ENCODE measurements at regions not wholly inside any gene's neighbourhood (a gene's known extent, or its start where the extent isn't known, plus 50 kb on each side); places are given as distances from the start of the nearest gene placed in this dataset.
"Not testable (repeated sequence)": the region's sequence is repeated elsewhere in the genome, so short reads cannot be mapped to it uniquely, and the experiment has no call there.

DNA sequence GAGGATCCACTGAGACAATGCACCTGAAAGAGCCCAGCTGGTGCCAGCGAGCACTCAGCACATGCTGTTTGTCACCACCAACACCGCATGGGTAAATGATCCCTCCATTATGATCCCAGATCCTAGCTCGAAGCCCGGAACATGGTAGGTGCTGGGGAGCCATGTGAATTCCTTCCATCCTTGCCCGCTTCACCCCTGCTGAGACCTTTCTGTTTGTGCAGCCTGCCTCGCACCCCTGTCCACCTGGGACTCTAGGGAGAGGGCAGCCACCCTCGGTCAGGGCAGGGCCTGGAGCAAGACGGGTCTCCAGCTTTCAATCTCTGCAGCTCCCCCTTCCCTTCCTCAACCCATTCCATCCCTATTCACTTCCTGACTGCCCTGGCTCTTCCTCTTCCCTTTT is 116.2 kb upstream of the ALX4 start:
- H3K36me3 ChIP-seq (ENCODE audit: control insufficient read depth in 4 of 4, insufficient read depth in 4 of 4, low read length in 3 of 4): no peaks in the 10 kb centered on the region
- no peak overlapping the region for H3K27ac ChIP-seq (ENCODE audit: insufficient read depth in 1 of 2, low read depth in 1 of 2, low read length in 2 of 2, poor library complexity in 1 of 2, severe bottlenecking in 2 of 2)
- peaks cover 0 to 17% (median 6%) of the 10 kb centered on the region in 5 experiments for H3K27me3 ChIP-seq (replicated peaks in 2 of 5; ENCODE audit: control insufficient read depth in 4 of 5, insufficient read depth in 5 of 5, low read length in 4 of 5)
- WGBS (ENCODE audit: insufficient coverage): 88% methylated on average over 8 of the region's 8 CpGs
- no peaks in the 10 kb centered on the region for H3K9me3 ChIP-seq (ENCODE audit: control extremely low read depth in 1 of 5, control insufficient read depth in 4 of 5, insufficient read depth in 2 of 5, low read depth in 1 of 5, low read length in 4 of 5)
- ChIA-PET CTCF (interaction anchor here (1.0 kb wide), 1 partner anchor 52 kb away, joined by 3 read pairs; no protein-coding TSS in a partner anchor), POLR2A (no interaction called here)
- no peak overlapping the region for H3K4me3 ChIP-seq (ENCODE audit: control insufficient read depth in 1 of 7, extremely low read depth in 1 of 7, insufficient read depth in 4 of 7, low read depth in 2 of 7, low read length in 6 of 7)
- no peak for DNase-seq
- no peaks in the 10 kb centered on the region for H3K4me1 ChIP-seq (ENCODE audit: control extremely low read depth in 1 of 4, control insufficient read depth in 4 of 4, insufficient read depth in 4 of 4, low read length in 3 of 4)

GRCh38 chr11:44426958-44427357 is 117.0 kb upstream of the ALX4 start:
- H3K27me3 ChIP-seq (replicated peaks in 2 of 5; ENCODE audit: control insufficient read depth in 4 of 5, insufficient read depth in 5 of 5, low read length in 4 of 5): peaks cover 0 to 17% (median 4%) of the 10 kb centered on the region in 5 experiments
- H3K4me1 ChIP-seq (ENCODE audit: control extremely low read depth in 1 of 4, control insufficient read depth in 4 of 4, insufficient read depth in 4 of 4, low read length in 3 of 4): no peaks in the 10 kb centered on the region
- POLR2A ChIA-PET: no interaction called here
- DNase-seq: no peak
- no peak overlapping the region for H3K4me3 ChIP-seq (ENCODE audit: control insufficient read depth in 1 of 7, extremely low read depth in 1 of 7, insufficient read depth in 4 of 7, low read depth in 2 of 7, low read length in 6 of 7)
- H3K9me3 ChIP-seq (ENCODE audit: control extremely low read depth in 1 of 5, control insufficient read depth in 4 of 5, insufficient read depth in 2 of 5, low read depth in 1 of 5, low read length in 4 of 5): no peaks in the 10 kb centered on the region
- 87% methylated on average over 10 of the region's 11 CpGs for WGBS (ENCODE audit: insufficient coverage)
- H3K27ac ChIP-seq (ENCODE audit: insufficient read depth in 1 of 2, low read depth in 1 of 2, low read length in 2 of 2, poor library complexity in 1 of 2, severe bottlenecking in 2 of 2): no peak overlapping the region
- CTCF ChIA-PET: no interaction called here
- H3K36me3 ChIP-seq (ENCODE audit: control insufficient read depth in 4 of 4, insufficient read depth in 4 of 4, low read length in 3 of 4): no peaks in the 10 kb centered on the region

- ChIA-PET CTCF (no interaction called here), POLR2A (no interaction called here)
- H3K27ac ChIP-seq (ENCODE audit: insufficient read depth in 1 of 2, low read depth in 1 of 2, low read length in 2 of 2, poor library complexity in 1 of 2, severe bottlenecking in 2 of 2): no peak overlapping the region
- H3K9me3 ChIP-seq (ENCODE audit: control extremely low read depth in 1 of 5, control insufficient read depth in 4 of 5, insufficient read depth in 2 of 5, low read depth in 1 of 5, low read length in 4 of 5): no peaks in the 10 kb centered on the region
- no peak overlapping the region for H3K4me3 ChIP-seq (ENCODE audit: control insufficient read depth in 1 of 7, extremely low read depth in 1 of 7, insufficient read depth in 4 of 7, low read depth in 2 of 7, low read length in 6 of 7)
- peak; percentile 12 to 34 (median 18) for DNase-seq
- H3K27me3 ChIP-seq (replicated peaks in 2 of 5; ENCODE audit: control insufficient read depth in 4 of 5, insufficient read depth in 5 of 5, low read length in 4 of 5): peaks cover 0 to 21% (median 8%) of the 10 kb centered on the region in 5 experiments
- H3K36me3 ChIP-seq (ENCODE audit: control insufficient read depth in 4 of 4, insufficient read depth in 4 of 4, low read length in 3 of 4): no peaks in the 10 kb centered on the region
- no peaks in the 10 kb centered on the region for H3K4me1 ChIP-seq (ENCODE audit: control extremely low read depth in 1 of 4, control insufficient read depth in 4 of 4, insufficient read depth in 4 of 4, low read length in 3 of 4)
- 35% methylated on average over 8 of the region's 8 CpGs for WGBS (ENCODE audit: insufficient coverage)
These were observed 117.5 kb upstream of the ALX4 start for GRCh38 chr11:44427432-44427831.

GRCh38 chr11:44430140-44430539 is 120.2 kb upstream of the ALX4 start:
- H3K4me1 ChIP-seq (ENCODE audit: control extremely low read depth in 1 of 4, control insufficient read depth in 4 of 4, insufficient read depth in 4 of 4, low read length in 3 of 4): no peaks in the 10 kb centered on the region
- ChIA-PET POLR2A (no interaction called here), CTCF (interaction anchor here (1.0 kb wide), 1 partner anchor 10 kb away, joined by 3 read pairs; no protein-coding TSS in a partner anchor)
- H3K27me3 ChIP-seq (replicated peaks in 2 of 5; ENCODE audit: control insufficient read depth in 4 of 5, insufficient read depth in 5 of 5, low read length in 4 of 5): peaks cover 0 to 31% (median 15%) of the 10 kb centered on the region in 5 experiments
- H3K36me3 ChIP-seq (ENCODE audit: control insufficient read depth in 4 of 4, insufficient read depth in 4 of 4, low read length in 3 of 4): no peaks in the 10 kb centered on the region
- no peak overlapping the region for H3K27ac ChIP-seq (ENCODE audit: insufficient read depth in 1 of 2, low read depth in 1 of 2, low read length in 2 of 2, poor library complexity in 1 of 2, severe bottlenecking in 2 of 2)
- DNase-seq: no peak
- H3K9me3 ChIP-seq (ENCODE audit: control extremely low read depth in 1 of 5, control insufficient read depth in 4 of 5, insufficient read depth in 2 of 5, low read depth in 1 of 5, low read length in 4 of 5): no peaks in the 10 kb centered on the region
- no peak overlapping the region for H3K4me3 ChIP-seq (ENCODE audit: control insufficient read depth in 1 of 7, extremely low read depth in 1 of 7, insufficient read depth in 4 of 7, low read depth in 2 of 7, low read length in 6 of 7)
- WGBS (ENCODE audit: insufficient coverage): 100% methylated on average over 1 of the region's 3 CpGs

DNA sequence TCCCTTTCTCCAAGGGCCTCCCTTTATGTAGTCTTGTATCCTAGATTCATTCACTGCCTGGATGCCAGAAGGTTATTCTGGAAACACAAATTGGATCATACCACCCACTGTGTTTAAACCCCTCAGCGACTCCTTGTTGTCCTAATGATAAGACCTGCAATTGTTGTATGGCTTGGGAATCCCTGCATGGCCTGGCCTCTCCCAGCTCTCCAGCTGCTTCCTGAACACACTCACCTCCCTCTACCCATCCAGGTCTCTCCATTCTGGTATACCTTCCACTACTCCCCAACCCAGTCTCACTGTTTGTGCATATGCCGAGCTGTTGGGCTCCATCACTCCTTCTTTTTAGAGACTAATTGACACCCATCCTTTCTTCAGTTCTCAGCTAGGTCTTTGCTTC is 124.3 kb upstream of the ALX4 start:
- Histone ChIP-seq H3K4me1 (ENCODE audit: control extremely low read depth in 1 of 4, control insufficient read depth in 4 of 4, insufficient read depth in 4 of 4, low read length in 3 of 4) (no peaks in the 10 kb centered on the region), H3K27ac (ENCODE audit: insufficient read depth in 1 of 2, low read depth in 1 of 2, low read length in 2 of 2, poor library complexity in 1 of 2, severe bottlenecking in 2 of 2) (no peak overlapping the region), H3K9me3 (ENCODE audit: control extremely low read depth in 1 of 5, control insufficient read depth in 4 of 5, insufficient read depth in 2 of 5, low read depth in 1 of 5, low read length in 4 of 5) (no peaks in the 10 kb centered on the region), H3K36me3 (ENCODE audit: control insufficient read depth in 4 of 4, insufficient read depth in 4 of 4, low read length in 3 of 4) (no peaks in the 10 kb centered on the region), H3K4me3 (ENCODE audit: control insufficient read depth in 1 of 7, extremely low read depth in 1 of 7, insufficient read depth in 4 of 7, low read depth in 2 of 7, low read length in 6 of 7) (no peak overlapping the region), H3K27me3 (replicated peaks in 2 of 5; ENCODE audit: control insufficient read depth in 4 of 5, insufficient read depth in 5 of 5, low read length in 4 of 5) (peaks cover 0 to 41% (median 14%) of the 10 kb centered on the region in 5 experiments)
- WGBS (ENCODE audit: insufficient coverage): 73% methylated on average over 2 of the region's 2 CpGs
- ChIA-PET POLR2A (no interaction called here), CTCF (interaction anchor here (1.2 to 1.4 kb wide), 2 partner anchors 13 to 27 kb away, joined by 3 to 4 read pairs; no protein-coding TSS in a partner anchor)
- DNase-seq: no peak

DNA sequence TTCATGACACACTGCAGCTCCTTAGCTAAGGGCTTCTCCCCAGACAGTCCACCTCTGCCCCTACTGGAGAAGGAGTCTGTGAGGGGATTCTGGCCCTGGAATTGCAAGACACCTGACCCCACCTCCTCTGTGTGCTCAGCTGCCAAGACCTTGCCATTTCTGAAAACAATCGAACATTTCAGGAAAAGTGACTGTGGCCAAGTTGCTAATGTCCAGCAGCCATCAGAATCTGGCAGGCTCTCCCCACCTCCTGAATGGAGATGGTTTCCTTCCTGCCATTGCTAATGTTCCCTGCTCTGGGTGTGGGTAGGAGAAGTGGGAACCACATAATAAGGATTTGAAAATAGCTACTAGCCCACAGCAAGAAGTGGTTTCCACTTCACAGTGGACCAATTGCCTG is 127.2 kb upstream of the ALX4 start:
- DNase-seq: no peak
- no peak overlapping the region for H3K4me3 ChIP-seq (ENCODE audit: control insufficient read depth in 1 of 7, extremely low read depth in 1 of 7, insufficient read depth in 4 of 7, low read depth in 2 of 7, low read length in 6 of 7)
- ChIA-PET POLR2A (no interaction called here), CTCF (no interaction called here)
- peaks cover 0 to 27% (median 10%) of the 10 kb centered on the region in 5 experiments for H3K27me3 ChIP-seq (replicated peaks in 2 of 5; ENCODE audit: control insufficient read depth in 4 of 5, insufficient read depth in 5 of 5, low read length in 4 of 5)
- no peaks in the 10 kb centered on the region for H3K36me3 ChIP-seq (ENCODE audit: control insufficient read depth in 4 of 4, insufficient read depth in 4 of 4, low read length in 3 of 4)
- WGBS (ENCODE audit: insufficient coverage): no CpG with 5 or more reads among the region's 1 CpG
- H3K4me1 ChIP-seq (ENCODE audit: control extremely low read depth in 1 of 4, control insufficient read depth in 4 of 4, insufficient read depth in 4 of 4, low read length in 3 of 4): no peaks in the 10 kb centered on the region
- H3K9me3 ChIP-seq (ENCODE audit: control extremely low read depth in 1 of 5, control insufficient read depth in 4 of 5, insufficient read depth in 2 of 5, low read depth in 1 of 5, low read length in 4 of 5): peaks cover 0 to 3% (median 0%) of the 10 kb centered on the region in 5 experiments
- no peak overlapping the region for H3K27ac ChIP-seq (ENCODE audit: insufficient read depth in 1 of 2, low read depth in 1 of 2, low read length in 2 of 2, poor library complexity in 1 of 2, severe bottlenecking in 2 of 2)

DNA sequence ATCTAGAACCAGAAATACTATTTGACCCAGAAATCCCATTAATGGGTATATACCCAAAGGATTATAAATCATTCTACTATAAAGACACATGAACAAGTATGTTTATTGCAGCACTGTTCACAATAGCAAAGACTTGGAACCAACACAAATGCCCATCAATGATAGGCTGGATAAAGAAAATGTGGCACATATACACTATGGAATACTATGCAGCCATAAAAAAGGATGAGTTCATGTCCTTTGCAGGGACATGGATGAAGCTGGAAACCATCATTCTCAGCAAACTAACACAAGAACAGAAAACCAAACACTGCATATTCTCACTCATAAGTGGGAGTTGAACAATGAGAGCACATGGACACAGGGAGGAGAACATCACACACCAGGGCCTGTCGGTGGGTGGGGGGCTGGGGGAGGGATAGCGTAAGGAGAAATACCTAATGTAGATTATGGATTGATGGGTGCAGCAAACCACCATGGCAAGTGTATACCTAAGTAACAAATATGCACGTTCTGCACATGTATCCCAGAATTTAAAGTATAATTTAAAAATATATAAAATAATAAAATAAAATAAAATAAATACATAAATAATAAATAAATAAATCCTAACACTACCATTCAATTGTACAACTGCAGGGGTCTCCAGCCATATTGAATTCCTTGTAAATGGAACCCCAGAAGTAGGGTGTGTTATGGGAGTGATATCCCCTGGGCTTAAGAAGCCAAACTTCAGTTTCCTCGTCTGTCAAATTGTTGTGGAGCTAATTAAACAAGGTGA is 122.4 kb upstream of the CD82 start:
- H3K27me3 ChIP-seq (replicated peaks in 2 of 5; ENCODE audit: control insufficient read depth in 4 of 5, insufficient read depth in 5 of 5, low read length in 4 of 5): peaks cover 0 to 20% (median 0%) of the 10 kb centered on the region in 5 experiments
- H3K9me3 ChIP-seq (ENCODE audit: control extremely low read depth in 1 of 5, control insufficient read depth in 4 of 5, insufficient read depth in 2 of 5, low read depth in 1 of 5, low read length in 4 of 5); H3K4me3 ChIP-seq (ENCODE audit: control insufficient read depth in 1 of 7, extremely low read depth in 1 of 7, insufficient read depth in 4 of 7, low read depth in 2 of 7, low read length in 6 of 7); H3K36me3 ChIP-seq (ENCODE audit: control insufficient read depth in 4 of 4, insufficient read depth in 4 of 4, low read length in 3 of 4); H3K4me1 ChIP-seq (ENCODE audit: control extremely low read depth in 1 of 4, control insufficient read depth in 4 of 4, insufficient read depth in 4 of 4, low read length in 3 of 4); DNase-seq; CTCF ChIA-PET; H3K27ac ChIP-seq (ENCODE audit: insufficient read depth in 1 of 2, low read depth in 1 of 2, low read length in 2 of 2, poor library complexity in 1 of 2, severe bottlenecking in 2 of 2): not testable (repeated sequence)
- POLR2A ChIA-PET: interaction anchor here (0.6 kb wide), 1 partner anchor 56 kb away, joined by 3 read pairs; no protein-coding TSS in a partner anchor
- WGBS (ENCODE audit: insufficient coverage): 89% methylated on average over 1 of the region's 4 CpGs
